A673 (cell line): ENCODE measurements at regions not wholly inside any gene's neighbourhood (a gene's known extent, or its start where the extent isn't known, plus 50 kb on each side); places are given as distances from the start of the nearest gene placed in this dataset.

Experiments
- CTCF ChIP-seq: fragments of 300-800, 200-600 bp; sonication (generic); conservative IDR thresholded peaks from 2 replicates; pipeline ENCODE4 v1.5.1; 2017; ENCODE audit warnings: low read depth, mild to moderate bottlenecking, antibody characterized with exemption, low read length, moderate library complexity, mixed read lengths
- EZH2 ChIP-seq: fragments of 200-600 bp; sonication (generic); IDR thresholded peaks from 2 replicates; pipeline ENCODE4 v1.6.1; 2017; ENCODE audit warnings: borderline replicate concordance, low read depth, mild to moderate bottlenecking, mixed read lengths, antibody characterized with exemption, low read length; ENCODE audit not compliant: poor library complexity, severe bottlenecking

- TF ChIP-seq CTCF (no peak), EZH2 (no peak)
These were observed 260.1 kb upstream of the SEMA3D start for GRCh38 chr7:85447004-85447403.
